Ishikawa (cell line): ENCODE measurements at regions not wholly inside any gene's neighbourhood (a gene's known extent, or its start where the extent isn't known, plus 50 kb on each side); places are given as distances from the start of the nearest gene placed in this dataset.

Experiments used
- CEBPB ChIP-seq: IDR thresholded peaks from 2 replicates; pipeline ENCODE4 v1.6.1; 2012
- EP300 ChIP-seq: IDR thresholded peaks from 2 replicates; pipeline ENCODE4 v1.6.1; 2012; ENCODE audit warnings: borderline replicate concordance
- MAX ChIP-seq: IDR thresholded peaks from 2 replicates; pipeline ENCODE4 v1.6.1; 2012
- RAD21 ChIP-seq: IDR thresholded peaks from 2 replicates; pipeline ENCODE4 v1.6.1; 2012; ENCODE audit warnings: low read depth
- TAF1 ChIP-seq: IDR thresholded peaks from 2 replicates; pipeline ENCODE4 v1.6.1; 2012; ENCODE audit warnings: low read depth, mild to moderate bottlenecking
- TCF12 ChIP-seq: IDR thresholded peaks from 2 replicates; pipeline ENCODE4 v1.6.1; 2012; ENCODE audit warnings: low read depth

GRCh38 chr1:88118176-88118845, 565.8 kb upstream of the PKN2 start:
- TF ChIP-seq EP300 (no peak), TCF12 (no peak), RAD21 (no peak), MAX (no peak), CEBPB (no peak), TAF1 (no peak)
